Prostate gland (tissue), 2 donors: ENCODE measurements at regions not wholly inside any gene's neighbourhood (a gene's known extent, or its start where the extent isn't known, plus 50 kb on each side); places are given as distances from the start of the nearest gene placed in this dataset.
"Not testable (repeated sequence)": the region's sequence is repeated elsewhere in the genome, so short reads cannot be mapped to it uniquely, and the experiment has no call there.

ENCODE experiments used
- DNase-seq: peaks from one replicate; pipeline ENCODE4 v3.0.0-alpha.2; 2019; ENCODE audit warnings: low spot score
- H3K27ac ChIP-seq, 2 donors: fragments of 200-600 bp; sonication (generic); 2 replicates each; pipeline ENCODE4 v1.5.1; 2017 to 2019
- H3K27me3 ChIP-seq: fragments of 200-600 bp; sonication (generic); replicated peaks from 2 replicates; pipeline ENCODE4 v1.5.1; 2019; ENCODE audit not compliant: insufficient read depth
- H3K36me3 ChIP-seq, 2 donors: fragments of 200-600 bp; sonication (generic); 1 replicate in 1 of 2; 2 replicates in 1 of 2; pipeline versions ENCODE4 v1.5.1 to v1.8.1; 2017 to 2019
- H3K4me1 ChIP-seq: fragments of 200-600 bp; sonication (generic); replicated peaks from 2 replicates; pipeline ENCODE4 v1.5.1; 2019
- H3K4me3 ChIP-seq, 2 donors: fragments of 200-600 bp; sonication (generic); 2 replicates each; pipeline ENCODE4 v1.5.1; 2017 to 2019
- H3K9me3 ChIP-seq: fragments of 200-600 bp; sonication (generic); 2 replicates; pipeline ENCODE4 v1.5.1; 2017
- POLR2A ChIP-seq: fragments of 450-650 bp; IDR thresholded peaks from one replicate; pipeline ENCODE4 v1.6.1; 2016; ENCODE audit warnings: antibody characterized with exemption, mild to moderate bottlenecking
- POLR2AphosphoS5 ChIP-seq: sonication (generic); formaldehyde crosslinking; IDR thresholded peaks from one replicate; pipeline ENCODE4 v1.6.1; 2017; ENCODE audit warnings: antibody characterized with exemption
- WGBS: methylation state at CpG from one replicate; pipeline ENCODE4 v1.1.5; 2018; 5-methylcytosine and 5-hydroxymethylcytosine counted together
- intact Hi-C: fragments of 100-400 bp; cut with DNase I; formaldehyde crosslinking; loops from one replicate; pipeline ENCODE4 v1.14.2; 2022
- TF ChIP-seq, protein P1 (sequence below), 4 experiments: fragments of 200-600 bp in 2 of 4; fragments of 450-650 bp in 2 of 4; sonication (generic) in 2 of 4; IDR thresholded peaks; 1 replicate in 3 of 4; 2 replicates in 1 of 4; pipeline ENCODE4 v1.5.1; 2016 to 2019; ENCODE audit warnings: antibody characterized with exemption in 4 of 4, mild to moderate bottlenecking in 2 of 4, moderate library complexity in 2 of 4

DNA sequence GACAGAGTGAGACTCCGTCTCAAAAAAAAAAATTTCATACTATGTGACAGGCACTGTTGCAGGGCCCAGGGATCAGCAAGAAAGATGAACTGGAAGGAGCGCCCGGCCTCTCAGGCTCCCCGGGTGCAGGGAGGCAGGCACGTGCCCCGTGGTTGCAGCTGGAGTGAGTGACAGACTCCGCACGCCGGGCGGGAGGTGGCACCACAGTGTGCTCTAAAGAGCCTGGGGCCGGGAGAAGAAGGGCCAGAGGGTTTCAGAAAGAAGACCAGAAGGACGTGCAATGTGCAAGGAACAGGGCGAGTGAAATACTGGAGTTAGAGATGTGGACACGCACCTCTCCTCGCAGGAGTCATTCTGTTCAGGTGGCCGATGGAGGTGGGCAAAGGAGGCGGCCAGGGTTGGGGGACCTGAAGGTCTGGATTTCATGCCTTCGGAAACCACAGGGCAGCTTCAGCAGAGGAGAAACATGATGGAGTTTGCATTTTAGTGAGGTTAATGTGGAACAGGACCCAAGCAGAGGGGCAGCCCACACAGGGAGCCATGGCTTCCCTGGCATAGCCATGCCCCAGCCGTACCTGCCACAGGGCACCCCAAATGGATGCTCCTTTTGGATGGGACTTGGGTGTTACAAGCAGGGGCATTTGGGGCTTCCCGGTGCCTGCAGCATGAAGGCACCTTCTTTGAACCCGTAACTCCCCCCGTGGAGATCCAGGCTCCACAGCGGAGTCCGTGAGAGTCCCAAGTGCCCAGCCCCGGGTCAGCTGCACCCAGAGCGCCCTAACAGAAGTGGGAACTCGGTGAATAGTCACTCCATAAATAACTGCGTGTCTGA lies 226.2 kb downstream of the ERMARD start:
- Histone ChIP-seq H3K4me3 (no peak overlapping the region), H3K4me1 (no peaks in the 10 kb centered on the region), H3K27ac (no peak overlapping the region), H3K27me3 (no peaks in the 10 kb centered on the region), H3K36me3 (no peaks in the 10 kb centered on the region), H3K9me3 (no peaks in the 10 kb centered on the region)
- DNase-seq, result no peak
- intact Hi-C loops, result no loop called here
- TF ChIP-seq POLR2A, result no peak
- no peak for TF ChIP-seq POLR2AphosphoS5
- TF ChIP-seq, protein P1, sequence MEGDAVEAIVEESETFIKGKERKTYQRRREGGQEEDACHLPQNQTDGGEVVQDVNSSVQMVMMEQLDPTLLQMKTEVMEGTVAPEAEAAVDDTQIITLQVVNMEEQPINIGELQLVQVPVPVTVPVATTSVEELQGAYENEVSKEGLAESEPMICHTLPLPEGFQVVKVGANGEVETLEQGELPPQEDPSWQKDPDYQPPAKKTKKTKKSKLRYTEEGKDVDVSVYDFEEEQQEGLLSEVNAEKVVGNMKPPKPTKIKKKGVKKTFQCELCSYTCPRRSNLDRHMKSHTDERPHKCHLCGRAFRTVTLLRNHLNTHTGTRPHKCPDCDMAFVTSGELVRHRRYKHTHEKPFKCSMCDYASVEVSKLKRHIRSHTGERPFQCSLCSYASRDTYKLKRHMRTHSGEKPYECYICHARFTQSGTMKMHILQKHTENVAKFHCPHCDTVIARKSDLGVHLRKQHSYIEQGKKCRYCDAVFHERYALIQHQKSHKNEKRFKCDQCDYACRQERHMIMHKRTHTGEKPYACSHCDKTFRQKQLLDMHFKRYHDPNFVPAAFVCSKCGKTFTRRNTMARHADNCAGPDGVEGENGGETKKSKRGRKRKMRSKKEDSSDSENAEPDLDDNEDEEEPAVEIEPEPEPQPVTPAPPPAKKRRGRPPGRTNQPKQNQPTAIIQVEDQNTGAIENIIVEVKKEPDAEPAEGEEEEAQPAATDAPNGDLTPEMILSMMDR (IDR thresholded peaks at IDR 0.05), result no peak
- 93% methylated on average over 28 of the region's 28 CpGs for WGBS

DNA sequence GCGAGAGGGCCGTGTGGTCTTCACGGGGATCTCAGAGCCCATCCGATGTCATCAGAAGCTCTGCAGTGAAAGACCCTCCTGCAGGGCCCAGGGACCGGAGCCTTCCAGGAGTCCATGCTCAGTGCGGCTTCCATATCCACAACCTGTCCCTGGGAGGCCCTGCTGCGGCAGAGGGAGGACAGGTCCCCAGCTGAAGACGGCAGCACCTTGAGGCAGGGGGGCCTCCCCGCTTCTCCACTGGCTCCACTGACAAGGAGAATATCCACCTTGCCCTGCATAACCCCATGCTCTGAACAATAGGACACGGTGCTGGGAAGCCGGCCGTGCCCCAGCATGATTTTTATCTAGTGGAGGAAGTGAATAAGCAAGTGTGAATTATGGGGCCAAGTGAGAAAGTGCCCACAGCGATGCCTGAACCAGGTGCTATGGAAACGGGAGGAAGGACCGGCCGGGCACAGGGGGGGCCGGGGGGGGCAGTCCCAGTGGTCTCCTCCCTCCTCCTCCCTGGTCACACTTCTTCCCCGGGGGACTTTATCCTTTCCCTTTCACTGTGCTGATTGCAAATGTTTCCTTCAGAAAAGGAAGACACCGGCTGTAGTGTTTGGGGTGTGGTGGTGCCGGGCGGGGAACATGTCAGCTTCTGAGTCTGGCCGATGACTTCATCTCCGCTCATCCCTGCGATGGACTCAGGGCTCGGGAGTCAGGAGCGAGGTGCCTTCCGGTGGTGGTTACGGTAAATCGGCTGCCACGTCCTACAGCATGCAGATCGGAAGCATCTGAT lies 225.1 kb downstream of the ERMARD start:
- TF ChIP-seq POLR2A, result no peak
- no peak for DNase-seq

DNA sequence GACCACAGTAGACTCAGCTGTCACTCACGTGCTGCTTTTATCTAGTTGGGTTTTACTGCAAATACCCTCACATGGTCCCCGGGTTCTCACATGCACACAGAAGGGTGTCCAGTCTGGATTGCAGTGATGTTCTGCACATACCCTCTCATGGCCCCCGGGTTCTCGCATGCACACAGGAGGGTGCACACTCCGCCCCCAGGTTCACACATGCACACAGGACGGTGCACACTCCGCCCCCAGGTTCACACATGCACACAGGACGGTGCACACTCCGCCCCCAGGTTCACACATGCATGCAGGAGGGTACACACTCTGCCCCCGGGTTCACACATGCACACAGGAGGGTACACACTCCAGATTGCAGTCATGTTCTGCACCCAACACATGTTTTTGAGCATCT lies 224.3 kb downstream of the ERMARD start:
- Histone ChIP-seq H3K4me3 (no peak overlapping the region), H3K9me3 (no peaks in the 10 kb centered on the region), H3K4me1 (no peaks in the 10 kb centered on the region), H3K27ac (no peak overlapping the region), H3K36me3 (no peaks in the 10 kb centered on the region), H3K27me3 (no peaks in the 10 kb centered on the region)
- TF ChIP-seq POLR2AphosphoS5 (no peak), POLR2A (no peak)
- TF ChIP-seq, protein P1 (IDR thresholded peaks at IDR 0.05), result no peak
- 94% methylated on average over 10 of the region's 10 CpGs for WGBS
- intact Hi-C loops, result no loop called here
- no peak for DNase-seq

More for the DNA sequence above, 225.1 kb downstream of the ERMARD start:
- Histone ChIP-seq H3K27me3 (no peaks in the 10 kb centered on the region), H3K4me1 (no peaks in the 10 kb centered on the region), H3K27ac (no peak overlapping the region), H3K4me3 (no peak overlapping the region), H3K9me3 (no peaks in the 10 kb centered on the region), H3K36me3 (no peaks in the 10 kb centered on the region)
- intact Hi-C loops, result no loop called here
- WGBS, result 65% methylated on average over 30 of the region's 31 CpGs

DNA sequence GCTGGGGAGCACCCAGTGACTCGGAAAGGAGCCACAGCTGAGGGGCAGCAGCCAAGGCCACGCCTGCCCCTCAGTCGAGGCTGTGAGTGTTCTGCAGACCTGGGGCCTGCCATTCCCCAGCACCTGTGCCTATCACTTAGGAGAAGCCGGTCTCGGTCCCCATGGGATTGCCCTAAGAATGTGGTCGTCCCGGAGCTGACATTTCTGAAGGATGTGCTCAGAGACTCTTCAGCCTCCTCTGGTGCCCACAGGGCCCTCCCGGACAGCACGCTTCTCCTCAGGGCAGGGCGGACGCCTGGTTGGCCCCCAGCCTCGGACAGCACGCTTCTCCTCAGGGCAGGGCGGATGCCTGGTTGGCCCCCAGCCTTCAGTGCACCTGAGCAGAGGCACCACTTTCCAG lies 223.9 kb downstream of the ERMARD start:
- Histone ChIP-seq H3K4me3 (no peak overlapping the region), H3K27me3 (no peaks in the 10 kb centered on the region), H3K27ac (no peak overlapping the region), H3K36me3 (no peaks in the 10 kb centered on the region), H3K9me3 (no peaks in the 10 kb centered on the region), H3K4me1 (no peaks in the 10 kb centered on the region)
- TF ChIP-seq, protein P1 (IDR thresholded peaks at IDR 0.05), result no peak
- TF ChIP-seq POLR2AphosphoS5, result no peak
- intact Hi-C loops, result no loop called here
- WGBS, result 85% methylated on average over 12 of the region's 14 CpGs
- DNase-seq, result no peak

DNA sequence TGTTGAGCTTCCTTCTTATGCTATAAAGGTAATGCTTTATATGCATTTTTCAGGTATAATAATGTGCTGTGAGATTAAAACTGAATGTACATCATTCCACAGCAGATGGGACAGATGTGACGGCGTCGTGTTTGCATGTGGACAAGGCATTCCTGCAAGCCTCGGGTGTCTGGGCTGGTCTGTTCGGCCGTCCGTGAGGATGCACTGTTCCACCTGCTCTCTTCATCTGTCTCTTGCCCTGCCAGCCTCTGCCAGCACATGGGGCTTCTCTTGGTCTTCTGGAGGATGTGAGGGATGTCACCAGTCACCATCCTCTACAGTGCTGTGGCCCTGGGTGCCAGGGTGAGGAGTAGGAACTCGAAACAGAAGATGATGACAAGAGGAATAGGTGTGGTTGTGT lies 223.2 kb downstream of the ERMARD start:
- DNase-seq, result no peak

DNA sequence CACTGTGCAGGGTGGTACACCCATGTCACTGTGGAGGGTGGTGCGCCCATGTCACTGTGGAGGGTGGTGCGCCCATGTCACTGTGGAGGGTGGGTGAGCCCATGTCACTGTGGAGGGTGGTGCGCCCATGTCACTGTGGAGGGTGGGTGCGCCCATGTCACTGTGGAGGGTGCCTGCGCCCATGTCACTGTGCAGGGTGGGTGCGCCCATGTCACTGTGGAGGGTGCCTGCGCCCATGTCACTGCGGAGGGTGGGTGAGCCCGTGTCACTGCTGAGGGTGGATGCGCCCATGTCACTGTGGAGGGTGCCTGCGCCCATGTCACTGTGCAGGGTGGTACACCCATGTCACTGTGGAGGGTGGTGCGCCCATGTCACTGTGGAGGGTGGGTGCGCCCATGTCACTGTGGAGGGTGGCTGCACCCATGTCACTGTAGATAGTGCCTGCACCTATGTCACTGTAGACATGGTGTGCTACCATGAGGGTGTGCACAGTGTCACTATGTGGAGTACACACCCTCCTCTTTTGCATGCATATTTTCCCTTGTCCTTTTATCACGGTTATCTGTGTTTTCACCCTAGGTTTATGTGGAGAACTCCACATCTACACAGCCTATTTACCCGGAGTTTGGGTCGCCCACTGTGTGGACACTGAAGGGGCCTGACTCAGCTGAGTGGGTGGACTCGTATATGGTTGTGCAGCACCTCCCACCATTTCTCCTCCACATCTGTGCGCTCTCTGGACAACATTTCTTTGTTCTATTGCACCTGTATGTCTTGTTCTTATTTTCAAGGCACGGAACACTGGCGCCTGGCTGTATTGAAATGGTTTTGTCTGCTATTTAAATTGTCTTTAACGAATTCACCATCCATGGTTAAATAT lies 222.4 kb downstream of the ERMARD start:
- H3K27me3 ChIP-seq, DNase-seq, H3K36me3 ChIP-seq, H3K27ac ChIP-seq, H3K4me3 ChIP-seq, H3K9me3 ChIP-seq, H3K4me1 ChIP-seq, intact Hi-C loops: not testable (repeated sequence)
- 90% methylated on average over 21 of the region's 21 CpGs for WGBS

More for the DNA sequence above, 223.2 kb downstream of the ERMARD start:
- Histone ChIP-seq H3K4me3 (no peak overlapping the region), H3K4me1 (no peaks in the 10 kb centered on the region), H3K27me3 (no peaks in the 10 kb centered on the region), H3K9me3 (no peaks in the 10 kb centered on the region), H3K36me3 (no peaks in the 10 kb centered on the region), H3K27ac (no peak overlapping the region)
- intact Hi-C loops, result no loop called here
- WGBS, result 95% methylated on average over 8 of the region's 8 CpGs
- TF ChIP-seq POLR2AphosphoS5 (no peak), POLR2A (no peak)
- TF ChIP-seq, protein P1 (IDR thresholded peaks at IDR 0.05), result no peak
